Peyer's patch (tissue), 4 donors: ENCODE measurements at regions not wholly inside any gene's neighbourhood (a gene's known extent, or its start where the extent isn't known, plus 50 kb on each side); places are given as distances from the start of the nearest gene placed in this dataset.

Source experiments
- CTCF ChIP-seq, 6 experiments: fragments of 450-650 bp in 4 of 6; fragments of 200-600 bp in 2 of 6; sonication (generic) in 1 of 6; IDR thresholded peaks; one replicate each; pipeline ENCODE4 v1.5.1; 2017 to 2019; ENCODE audit warnings: antibody characterized with exemption in 6 of 6, mild to moderate bottlenecking in 3 of 6, moderate library complexity in 1 of 6
- POLR2A ChIP-seq, 2 donors: fragments of 450-650 bp; IDR thresholded peaks; one replicate each; pipeline ENCODE4 v1.5.1; 2017; ENCODE audit warnings: antibody characterized with exemption in 2 of 2, mild to moderate bottlenecking in 2 of 2, moderate library complexity in 2 of 2

GRCh38 chr22:25496396-25497064, 67.9 kb upstream of the GRK3 start:
- TF ChIP-seq CTCF (IDR thresholded peaks at IDR 0.05) (no peak), POLR2A (IDR thresholded peaks at IDR 0.05) (no peak)
